ENCODE measurements at regions not wholly inside any gene's neighbourhood (a gene's known extent, or its start where the extent isn't known, plus 50 kb on each side); places are given as distances from the start of the nearest gene placed in this dataset.

- in situ Hi-C loops (cut with MboI; ENCODE audit: low sequenced_read_pairs), result loop anchor here (25.0 kb wide), 1 partner anchor 595 kb away; the partner anchor contains the start of gene ENC1
- no peaks in the 10 kb centered on the region for H3K36me3 ChIP-seq (replicated peaks)
- H3K4me1 ChIP-seq, result peaks cover 5% of the 10 kb centered on the region
- no peak for DNase-seq (ENCODE audit: low spot score in 2 of 2)
- H3K9me3 ChIP-seq, result no peaks in the 10 kb centered on the region
- H3K4me3 ChIP-seq, result no peak overlapping the region
- peaks cover 49% of the 10 kb centered on the region for H3K27me3 ChIP-seq (ENCODE audit: low read depth)
Measured at GRCh38 chr5:74042559-74042958, 416.6 kb downstream of the ARHGEF28 start.

GRCh38 chr5:74041913-74042312, 415.9 kb downstream of the ARHGEF28 start:
- no peak for DNase-seq (ENCODE audit: low spot score in 2 of 2)
- H3K27me3 ChIP-seq (ENCODE audit: low read depth), result peaks cover 43% of the 10 kb centered on the region
- peaks cover 11% of the 10 kb centered on the region for H3K4me1 ChIP-seq
- H3K9me3 ChIP-seq, result no peaks in the 10 kb centered on the region
- H3K36me3 ChIP-seq (replicated peaks), result no peaks in the 10 kb centered on the region
- H3K4me3 ChIP-seq, result no peak overlapping the region
- in situ Hi-C loops (cut with MboI; ENCODE audit: low sequenced_read_pairs), result loop anchor here (25.0 kb wide), 1 partner anchor 595 kb away; the partner anchor contains the start of gene ENC1

- DNase-seq (ENCODE audit: low spot score in 2 of 2), result no peak
- Histone ChIP-seq H3K4me1 (peaks cover 12% of the 10 kb centered on the region), H3K9me3 (no peaks in the 10 kb centered on the region), H3K36me3 (replicated peaks) (no peaks in the 10 kb centered on the region), H3K27me3 (ENCODE audit: low read depth) (peaks cover 43% of the 10 kb centered on the region), H3K4me3 (no peak overlapping the region)
- in situ Hi-C loops (cut with MboI; ENCODE audit: low sequenced_read_pairs), result loop anchor here (25.0 kb wide), 1 partner anchor 596 kb away; the partner anchor contains the start of gene ENC1
Measured at GRCh38 chr5:74040811-74041491, 415.0 kb downstream of the ARHGEF28 start.

DNA sequence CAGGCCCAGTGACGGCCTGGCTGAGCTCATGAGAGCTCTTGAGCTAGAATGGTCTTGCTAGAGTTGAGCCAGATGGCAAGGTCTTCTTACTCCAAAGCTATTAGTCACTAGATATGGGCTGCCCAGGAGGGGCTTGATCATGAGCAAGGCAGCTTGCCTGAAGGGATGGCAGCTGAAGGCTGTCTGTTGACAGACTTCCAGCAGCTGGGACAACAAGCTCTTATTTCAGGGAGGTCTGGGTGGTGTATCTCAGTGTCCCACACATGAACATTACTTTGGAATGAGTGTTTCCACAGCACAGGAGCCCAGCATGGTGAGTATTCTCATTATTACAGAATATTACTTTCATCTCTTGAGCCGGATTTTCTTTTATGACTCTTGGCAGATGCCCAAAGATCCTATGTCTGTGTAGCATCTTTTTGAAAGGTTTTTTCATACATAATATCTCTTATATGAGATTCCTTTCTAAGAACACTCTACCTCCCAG, 414.1 kb downstream of the ARHGEF28 start:
- no peak for DNase-seq (ENCODE audit: low spot score in 2 of 2)
- Histone ChIP-seq H3K36me3 (replicated peaks) (no peaks in the 10 kb centered on the region), H3K4me1 (peaks cover 12% of the 10 kb centered on the region), H3K9me3 (no peaks in the 10 kb centered on the region), H3K27me3 (ENCODE audit: low read depth) (peaks cover 45% of the 10 kb centered on the region), H3K4me3 (no peak overlapping the region)
- in situ Hi-C loops (cut with MboI; ENCODE audit: low sequenced_read_pairs), result loop anchor here (25.0 kb wide), 1 partner anchor 597 kb away; the partner anchor contains the start of gene ENC1

DNA sequence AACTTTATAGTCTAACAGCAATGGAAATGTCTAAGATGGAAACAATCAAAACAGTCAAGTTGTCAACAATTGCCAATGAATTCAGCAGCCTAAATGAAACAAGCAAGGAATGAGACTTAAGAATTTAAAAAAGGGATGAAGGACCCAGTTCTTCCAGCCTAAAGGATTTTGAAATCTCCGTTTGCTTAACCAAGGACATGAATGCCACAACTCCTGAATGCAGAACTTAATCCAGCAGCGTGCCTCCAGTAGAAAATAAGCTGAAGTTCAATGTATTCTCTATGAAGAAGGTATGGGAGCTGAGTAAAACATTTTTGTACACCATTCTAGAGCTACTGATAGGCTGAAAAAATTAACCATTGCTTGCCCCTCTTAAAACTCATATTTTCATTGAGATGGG, 411.3 kb downstream of the ARHGEF28 start:
- no peak overlapping the region for H3K4me3 ChIP-seq
- H3K27me3 ChIP-seq (ENCODE audit: low read depth), result peaks cover 49% of the 10 kb centered on the region
- H3K36me3 ChIP-seq (replicated peaks), result no peaks in the 10 kb centered on the region
- H3K9me3 ChIP-seq, result no peaks in the 10 kb centered on the region
- no peak for DNase-seq (ENCODE audit: low spot score in 2 of 2)
- in situ Hi-C loops (cut with MboI; ENCODE audit: low sequenced_read_pairs), result loop anchor here (10.0 to 25.0 kb wide), 2 partner anchors 600 to 877 kb away; partner anchors contain the start of gene ENC1
- H3K4me1 ChIP-seq, result peaks cover 12% of the 10 kb centered on the region

- in situ Hi-C loops (cut with MboI; ENCODE audit: low sequenced_read_pairs), result loop anchor here (10.0 to 25.0 kb wide), 2 partner anchors 602 to 879 kb away; partner anchors contain the start of gene ENC1
- Histone ChIP-seq H3K9me3 (no peaks in the 10 kb centered on the region), H3K27me3 (ENCODE audit: low read depth) (peaks cover 44% of the 10 kb centered on the region), H3K4me3 (no peak overlapping the region), H3K4me1 (peaks cover 15% of the 10 kb centered on the region), H3K36me3 (replicated peaks) (no peaks in the 10 kb centered on the region)
- DNase-seq (ENCODE audit: low spot score in 2 of 2), result peak in 1 of 2 experiments; percentile 14
Measured at GRCh38 chr5:74035521-74035937, 409.5 kb downstream of the ARHGEF28 start.

DNA sequence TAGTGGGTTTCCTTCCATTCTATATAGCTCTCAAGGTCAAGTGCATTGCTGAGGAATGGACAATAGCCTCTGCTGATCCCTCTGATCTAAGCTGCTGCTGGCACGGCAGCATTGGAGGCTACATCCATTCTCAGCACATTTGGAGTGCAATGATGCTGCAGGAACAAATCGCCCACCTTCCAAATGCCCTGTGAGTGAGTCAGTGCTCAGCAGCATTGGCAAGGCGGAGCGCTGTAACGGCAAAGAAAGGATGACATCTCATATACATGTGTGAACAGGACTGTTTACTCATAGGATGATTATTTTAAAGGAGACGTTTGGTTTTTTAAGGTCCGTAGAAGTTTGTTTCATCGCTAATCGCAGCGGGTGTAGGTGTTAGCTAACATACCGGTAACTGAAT, 408.7 kb downstream of the ARHGEF28 start:
- no peaks in the 10 kb centered on the region for H3K9me3 ChIP-seq
- in situ Hi-C loops (cut with MboI; ENCODE audit: low sequenced_read_pairs), result loop anchor here (10.0 to 25.0 kb wide), 2 partner anchors 603 to 880 kb away; partner anchors contain the start of gene ENC1
- H3K36me3 ChIP-seq (replicated peaks), result no peaks in the 10 kb centered on the region
- H3K4me1 ChIP-seq, result peaks cover 20% of the 10 kb centered on the region
- no peak for DNase-seq (ENCODE audit: low spot score in 2 of 2)
- H3K4me3 ChIP-seq, result no peak overlapping the region
- peaks cover 39% of the 10 kb centered on the region for H3K27me3 ChIP-seq (ENCODE audit: low read depth)

- peaks cover 49% of the 10 kb centered on the region for H3K27me3 ChIP-seq (ENCODE audit: low read depth)
- in situ Hi-C loops (cut with MboI; ENCODE audit: low sequenced_read_pairs), result loop anchor here (10.0 to 25.0 kb wide), 2 partner anchors 605 to 882 kb away; partner anchors contain the start of gene ENC1
- H3K36me3 ChIP-seq (replicated peaks), result no peaks in the 10 kb centered on the region
- H3K4me3 ChIP-seq, result no peak overlapping the region
- no peaks in the 10 kb centered on the region for H3K9me3 ChIP-seq
- peaks cover 16% of the 10 kb centered on the region for H3K4me1 ChIP-seq
- no peak for DNase-seq (ENCODE audit: low spot score in 2 of 2)
Measured at GRCh38 chr5:74032617-74033016, 406.6 kb downstream of the ARHGEF28 start.

DNA sequence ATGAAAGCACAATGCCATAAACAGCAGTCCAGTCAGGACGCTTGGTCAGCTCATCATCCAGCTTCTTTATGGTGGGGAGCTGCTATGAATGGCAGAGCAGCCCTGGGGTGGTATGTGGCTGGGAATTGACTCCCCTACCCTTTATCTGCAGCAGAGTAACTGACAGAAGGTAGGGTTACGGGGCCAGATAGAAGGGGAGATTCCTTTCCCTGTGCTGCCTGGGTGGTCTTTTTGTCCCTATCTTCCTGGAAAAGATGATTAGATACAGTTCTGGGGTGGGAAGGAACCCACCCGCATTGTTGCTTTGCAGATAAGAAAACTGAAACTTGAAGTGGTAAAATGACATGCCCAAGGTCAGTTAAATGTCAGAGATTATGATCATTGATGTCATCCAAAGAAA, 405.5 kb downstream of the ARHGEF28 start:
- peaks cover 49% of the 10 kb centered on the region for H3K27me3 ChIP-seq (ENCODE audit: low read depth)
- DNase-seq (ENCODE audit: low spot score in 2 of 2), result no peak
- in situ Hi-C loops (cut with MboI; ENCODE audit: low sequenced_read_pairs), result loop anchor here (10.0 to 25.0 kb wide), 2 partner anchors 606 to 883 kb away; partner anchors contain the start of gene ENC1
- no peak overlapping the region for H3K4me3 ChIP-seq
- no peaks in the 10 kb centered on the region for H3K36me3 ChIP-seq (replicated peaks)
- H3K9me3 ChIP-seq, result no peaks in the 10 kb centered on the region
- peaks cover 8% of the 10 kb centered on the region for H3K4me1 ChIP-seq

DNA sequence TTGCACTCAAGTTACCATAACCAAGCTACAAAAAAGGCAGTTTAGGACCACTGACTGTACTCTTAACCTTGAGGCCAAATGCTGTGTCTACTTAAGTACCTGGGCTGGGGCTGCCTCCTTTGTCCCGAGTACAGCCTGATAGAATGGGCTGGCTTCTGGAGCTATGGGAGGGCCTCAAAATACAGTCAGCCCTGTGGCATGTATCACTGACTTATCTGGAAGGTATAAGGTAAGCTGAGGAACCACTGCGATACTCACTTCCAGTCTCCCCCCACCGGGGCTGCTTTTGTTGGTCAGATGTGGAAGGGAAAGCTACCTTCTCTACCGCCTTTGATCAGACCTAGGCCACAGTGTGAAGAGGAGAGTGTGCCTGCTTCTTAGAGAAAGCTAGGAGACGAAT, 404.8 kb downstream of the ARHGEF28 start:
- H3K4me1 ChIP-seq, result peaks cover 8% of the 10 kb centered on the region

DNA sequence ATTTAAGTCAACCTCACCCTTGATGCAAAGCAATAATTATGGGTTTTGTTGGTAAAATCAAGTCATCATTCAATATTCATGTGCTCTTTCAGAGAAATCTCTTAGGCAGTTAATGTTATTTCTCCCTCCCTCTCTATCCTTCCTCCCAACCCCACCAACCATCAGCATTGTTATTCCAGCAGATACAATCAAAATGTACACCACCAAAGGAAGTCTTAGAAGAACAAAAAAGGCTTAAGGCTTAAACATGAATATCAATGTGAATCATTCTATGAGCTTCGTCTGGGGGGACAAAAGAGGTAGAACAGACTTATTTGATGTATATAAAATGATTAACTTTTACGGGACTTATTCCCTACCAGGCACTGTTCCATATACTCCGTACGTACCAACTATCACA, 404.4 kb downstream of the ARHGEF28 start:
- Histone ChIP-seq H3K4me1 (peaks cover 8% of the 10 kb centered on the region), H3K9me3 (no peaks in the 10 kb centered on the region), H3K27me3 (ENCODE audit: low read depth) (peaks cover 49% of the 10 kb centered on the region), H3K36me3 (replicated peaks) (no peaks in the 10 kb centered on the region), H3K4me3 (no peak overlapping the region)
- in situ Hi-C loops (cut with MboI; ENCODE audit: low sequenced_read_pairs), result loop anchor here (10.0 to 25.0 kb wide), 2 partner anchors 607 to 884 kb away; partner anchors contain the start of gene ENC1
- peak; percentile 16 to 69 for DNase-seq (ENCODE audit: low spot score in 2 of 2)

More for the DNA sequence above, 404.8 kb downstream of the ARHGEF28 start:
- H3K4me3 ChIP-seq, result no peak overlapping the region
- H3K9me3 ChIP-seq, result no peaks in the 10 kb centered on the region
- peaks cover 49% of the 10 kb centered on the region for H3K27me3 ChIP-seq (ENCODE audit: low read depth)
- in situ Hi-C loops (cut with MboI; ENCODE audit: low sequenced_read_pairs), result loop anchor here (10.0 to 25.0 kb wide), 2 partner anchors 606 to 884 kb away; partner anchors contain the start of gene ENC1
- no peak for DNase-seq (ENCODE audit: low spot score in 2 of 2)
- no peaks in the 10 kb centered on the region for H3K36me3 ChIP-seq (replicated peaks)

- Histone ChIP-seq H3K4me3 (no peak overlapping the region), H3K4me1 (peaks cover 8% of the 10 kb centered on the region), H3K36me3 (replicated peaks) (no peaks in the 10 kb centered on the region), H3K9me3 (no peaks in the 10 kb centered on the region), H3K27me3 (ENCODE audit: low read depth) (peaks cover 40% of the 10 kb centered on the region)
- in situ Hi-C loops (cut with MboI; ENCODE audit: low sequenced_read_pairs), result loop anchor here (25.0 kb wide), 1 partner anchor 608 kb away; the partner anchor contains the start of gene ENC1
- DNase-seq (ENCODE audit: low spot score in 2 of 2), result no peak
Measured at GRCh38 chr5:74028976-74029375, 403.0 kb downstream of the ARHGEF28 start.

DNA sequence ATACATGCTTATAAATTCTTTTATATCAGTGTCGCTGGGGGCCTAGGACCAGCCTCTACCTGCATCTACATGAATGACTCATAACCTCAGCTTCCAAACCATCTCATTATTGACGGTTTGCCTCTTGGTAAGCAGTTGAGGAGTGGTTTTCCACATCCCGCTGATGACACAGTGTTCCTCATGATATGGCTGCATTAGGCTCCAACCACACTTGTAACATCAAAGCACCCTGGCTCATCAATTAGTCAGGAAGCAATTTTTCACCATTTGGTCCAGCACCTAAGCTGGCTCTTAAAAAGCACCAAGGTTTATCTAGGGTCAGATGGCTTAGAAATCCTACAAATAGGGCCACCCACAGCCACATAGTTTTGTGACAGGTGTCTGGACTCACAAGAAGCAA, 402.4 kb downstream of the ARHGEF28 start:
- Histone ChIP-seq H3K9me3 (no peaks in the 10 kb centered on the region), H3K27me3 (ENCODE audit: low read depth) (peaks cover 36% of the 10 kb centered on the region), H3K36me3 (replicated peaks) (no peaks in the 10 kb centered on the region), H3K4me3 (no peak overlapping the region), H3K4me1 (peaks cover 8% of the 10 kb centered on the region)
- no peak for DNase-seq (ENCODE audit: low spot score in 2 of 2)
- in situ Hi-C loops (cut with MboI; ENCODE audit: low sequenced_read_pairs), result loop anchor here (25.0 kb wide), 1 partner anchor 609 kb away; the partner anchor contains the start of gene ENC1
